Stimulated activated memory B cell treated with anti-CD40 and anti-IgM and Interleukin-4, amounts not matched to agents 10 μg/mL and 1 μg/mL and 100 μg/mL, for 72 hours (primary cell): ENCODE measurements at regions not wholly inside any gene's neighbourhood (a gene's known extent, or its start where the extent isn't known, plus 50 kb on each side); places are given as distances from the start of the nearest gene placed in this dataset.

Source experiments
- ATAC-seq: fragments of 150-1000 bp; cut with Tn5 transposase; 2 replicates; pipeline ENCODE4 v1.10.0; 2021
- H3K27ac Mint-ChIP-seq: one replicate; pipeline ENCODE4 v1.8.0; 2022; ENCODE audit warnings: mild to moderate bottlenecking, mixed read lengths
- H3K27me3 Mint-ChIP-seq: one replicate; pipeline ENCODE4 v1.8.0; 2022; ENCODE audit warnings: mixed read lengths
- H3K36me3 Mint-ChIP-seq: one replicate; pipeline ENCODE4 v1.8.0; 2022; ENCODE audit warnings: mixed read lengths
- H3K4me1 Mint-ChIP-seq: one replicate; pipeline ENCODE4 v1.8.0; 2022; ENCODE audit warnings: mixed read lengths
- H3K4me3 Mint-ChIP-seq: one replicate; pipeline ENCODE4 v1.8.0; 2022; ENCODE audit warnings: mild to moderate bottlenecking, moderate library complexity, mixed read lengths
- H3K9me3 Mint-ChIP-seq: one replicate; pipeline ENCODE4 v1.8.0; 2022; ENCODE audit warnings: mixed read lengths

DNA sequence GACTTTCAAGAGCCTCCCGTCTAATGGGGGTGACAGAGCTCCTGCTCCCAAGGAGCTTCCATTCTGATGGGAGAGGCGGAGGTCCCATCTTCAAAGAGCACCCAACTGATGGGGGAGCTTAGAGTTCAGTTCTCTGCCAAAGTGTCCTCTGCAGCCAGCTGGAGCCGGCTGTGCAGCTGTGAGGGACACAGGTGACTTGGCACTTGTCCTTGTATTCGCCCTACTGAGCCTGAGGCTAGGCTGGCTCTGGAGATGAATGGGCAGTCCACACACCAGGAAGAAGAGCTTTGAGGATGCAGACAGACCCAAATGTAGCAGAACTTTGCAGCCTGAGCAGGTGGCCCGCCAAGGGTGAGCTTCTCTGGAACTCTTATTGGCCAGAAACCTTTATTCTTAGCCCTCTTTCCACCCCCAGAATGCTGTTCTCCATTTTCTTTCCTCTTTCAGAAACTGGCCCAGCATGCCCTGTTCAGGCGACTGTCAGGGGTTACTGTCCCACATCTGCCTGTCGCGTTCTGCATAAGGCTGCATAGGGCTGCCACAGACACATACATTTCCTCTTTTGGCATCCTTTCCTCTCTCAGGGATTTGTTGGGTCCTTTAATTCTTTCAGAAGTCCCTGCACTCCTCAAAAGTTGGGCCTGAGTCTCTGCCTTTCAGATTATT is 108.7 kb upstream of the LRFN2 start:
- H3K4me1 Mint-ChIP-seq, result no peaks in the 10 kb centered on the region
- ATAC-seq, result no peak
- H3K27ac Mint-ChIP-seq, result no peak overlapping the region
- no peaks in the 10 kb centered on the region for H3K36me3 Mint-ChIP-seq
- H3K4me3 Mint-ChIP-seq, result no peak overlapping the region
- H3K27me3 Mint-ChIP-seq, result peaks cover 35% of the 10 kb centered on the region
- H3K9me3 Mint-ChIP-seq, result no peaks in the 10 kb centered on the region

- ATAC-seq, result no peak
- Mint-ChIP-seq H3K9me3 (no peaks in the 10 kb centered on the region), H3K27ac (no peak overlapping the region), H3K27me3 (peaks cover 33% of the 10 kb centered on the region), H3K4me1 (no peaks in the 10 kb centered on the region), H3K4me3 (no peak overlapping the region), H3K36me3 (no peaks in the 10 kb centered on the region)
Measured at GRCh38 chr6:40695114-40695513, 108.0 kb upstream of the LRFN2 start.

DNA sequence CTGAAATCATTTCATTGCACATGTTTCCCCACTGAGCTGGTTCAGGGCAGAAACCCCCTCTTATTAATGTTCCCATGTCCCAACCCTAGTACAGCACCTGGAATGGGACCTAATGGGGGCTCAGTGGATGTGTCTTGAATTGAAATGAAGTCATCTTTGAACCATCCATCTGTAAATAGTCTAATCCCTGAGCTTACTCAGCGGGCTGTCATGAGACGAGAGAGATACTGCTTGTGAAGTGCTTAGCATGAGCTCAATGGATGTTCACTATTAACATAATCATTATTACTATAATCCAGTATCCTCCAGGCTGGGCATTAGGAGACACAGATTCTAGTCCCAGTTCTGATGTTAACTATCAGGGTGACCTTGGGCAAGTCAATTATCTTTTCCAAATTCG is 106.6 kb upstream of the LRFN2 start:
- H3K4me3 Mint-ChIP-seq, result no peak overlapping the region
- peaks cover 42% of the 10 kb centered on the region for H3K27me3 Mint-ChIP-seq
- no peaks in the 10 kb centered on the region for H3K36me3 Mint-ChIP-seq
- H3K4me1 Mint-ChIP-seq, result no peaks in the 10 kb centered on the region
- H3K9me3 Mint-ChIP-seq, result no peaks in the 10 kb centered on the region
- no peak overlapping the region for H3K27ac Mint-ChIP-seq
- ATAC-seq, result no peak

GRCh38 chr6:40692337-40692736 is 105.2 kb upstream of the LRFN2 start:
- H3K27me3 Mint-ChIP-seq, result peaks cover 49% of the 10 kb centered on the region
- no peak for ATAC-seq
- H3K4me3 Mint-ChIP-seq, result no peak overlapping the region
- H3K9me3 Mint-ChIP-seq, result no peaks in the 10 kb centered on the region
- no peaks in the 10 kb centered on the region for H3K36me3 Mint-ChIP-seq
- no peak overlapping the region for H3K27ac Mint-ChIP-seq
- H3K4me1 Mint-ChIP-seq, result no peaks in the 10 kb centered on the region

GRCh38 chr6:40689185-40689584 is 102.0 kb upstream of the LRFN2 start:
- H3K27me3 Mint-ChIP-seq, result peaks cover 53% of the 10 kb centered on the region
- H3K4me3 Mint-ChIP-seq, result no peak overlapping the region
- H3K27ac Mint-ChIP-seq, result no peak overlapping the region
- no peak for ATAC-seq
- H3K4me1 Mint-ChIP-seq, result no peaks in the 10 kb centered on the region
- H3K36me3 Mint-ChIP-seq, result no peaks in the 10 kb centered on the region
- peaks cover 3% of the 10 kb centered on the region for H3K9me3 Mint-ChIP-seq

DNA sequence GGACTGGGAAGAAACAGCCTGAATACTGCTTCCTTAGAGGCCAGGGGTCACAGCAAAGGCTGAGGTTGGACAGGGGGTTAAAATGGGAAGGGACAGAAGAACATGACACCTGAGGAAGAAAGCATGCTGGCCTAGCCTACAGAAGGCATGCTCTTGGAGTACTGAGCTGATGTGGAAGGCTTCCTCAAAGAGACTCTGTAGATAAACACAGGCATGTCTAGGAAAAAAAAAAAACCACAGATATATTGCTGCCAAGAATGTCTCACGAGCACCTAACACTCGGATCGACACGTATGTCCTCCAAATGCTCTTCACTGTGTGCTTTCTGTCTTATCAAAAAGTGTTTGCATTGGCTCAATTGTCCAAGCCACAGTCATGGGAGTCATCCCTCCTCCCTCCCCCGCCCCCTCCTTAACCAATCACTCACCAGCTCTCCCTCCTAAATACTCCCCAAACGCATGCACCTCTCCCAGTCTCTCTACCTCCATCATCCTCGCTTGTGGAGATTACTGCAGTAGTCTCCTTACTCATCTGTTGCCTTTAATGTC is 101.1 kb upstream of the LRFN2 start:
- peaks cover 44% of the 10 kb centered on the region for H3K27me3 Mint-ChIP-seq
- H3K4me1 Mint-ChIP-seq, result no peaks in the 10 kb centered on the region
- H3K27ac Mint-ChIP-seq, result no peak overlapping the region
- no peak for ATAC-seq
- H3K4me3 Mint-ChIP-seq, result no peak overlapping the region
- peaks cover 3% of the 10 kb centered on the region for H3K9me3 Mint-ChIP-seq
- no peaks in the 10 kb centered on the region for H3K36me3 Mint-ChIP-seq

- Mint-ChIP-seq H3K4me3 (no peak overlapping the region), H3K4me1 (no peaks in the 10 kb centered on the region), H3K9me3 (peaks cover 5% of the 10 kb centered on the region), H3K27me3 (peaks cover 41% of the 10 kb centered on the region), H3K27ac (no peak overlapping the region), H3K36me3 (no peaks in the 10 kb centered on the region)
- ATAC-seq, result no peak
Measured at GRCh38 chr6:40685862-40686261, 98.7 kb upstream of the LRFN2 start.

GRCh38 chr6:40681622-40682021 is 94.5 kb upstream of the LRFN2 start:
- ATAC-seq, result no peak
- H3K36me3 Mint-ChIP-seq, result peaks cover 5% of the 10 kb centered on the region
- H3K9me3 Mint-ChIP-seq, result peaks cover 10% of the 10 kb centered on the region
- H3K27ac Mint-ChIP-seq, result no peak overlapping the region
- no peaks in the 10 kb centered on the region for H3K4me1 Mint-ChIP-seq
- no peak overlapping the region for H3K4me3 Mint-ChIP-seq
- peaks cover 38% of the 10 kb centered on the region for H3K27me3 Mint-ChIP-seq

GRCh38 chr6:40678941-40679340 is 91.8 kb upstream of the LRFN2 start:
- H3K36me3 Mint-ChIP-seq, result peaks cover 5% of the 10 kb centered on the region
- no peak overlapping the region for H3K27ac Mint-ChIP-seq
- H3K4me3 Mint-ChIP-seq, result no peak overlapping the region
- no peak for ATAC-seq
- no peaks in the 10 kb centered on the region for H3K4me1 Mint-ChIP-seq
- H3K27me3 Mint-ChIP-seq, result peaks cover 37% of the 10 kb centered on the region
- peaks cover 7% of the 10 kb centered on the region for H3K9me3 Mint-ChIP-seq

- no peak overlapping the region for H3K27ac Mint-ChIP-seq
- H3K36me3 Mint-ChIP-seq, result peaks cover 5% of the 10 kb centered on the region
- ATAC-seq, result no peak
- H3K4me1 Mint-ChIP-seq, result no peaks in the 10 kb centered on the region
- no peak overlapping the region for H3K4me3 Mint-ChIP-seq
- peaks cover 28% of the 10 kb centered on the region for H3K27me3 Mint-ChIP-seq
- H3K9me3 Mint-ChIP-seq, result peaks cover 4% of the 10 kb centered on the region
Measured at GRCh38 chr6:40674170-40674569, 87.0 kb upstream of the LRFN2 start.

DNA sequence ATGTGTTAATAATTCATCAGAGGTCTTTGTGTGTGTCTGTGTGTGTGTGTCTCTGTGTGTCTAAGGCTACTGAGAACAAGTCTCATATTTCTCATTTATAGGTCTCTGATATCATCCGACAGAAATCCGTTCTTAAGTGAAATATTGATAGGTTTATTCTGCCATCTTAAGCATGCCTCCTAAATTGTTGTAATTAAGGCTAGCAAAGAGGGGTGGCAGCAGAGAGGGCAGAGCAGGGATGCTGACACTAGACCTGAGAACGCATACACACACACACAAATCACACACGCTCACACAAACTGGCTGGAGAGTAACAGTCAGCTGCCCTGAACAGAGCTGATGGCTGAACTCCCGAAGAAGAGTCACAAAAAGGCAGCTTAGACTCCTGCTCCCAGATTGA is 84.9 kb upstream of the LRFN2 start:
- Mint-ChIP-seq H3K4me1 (no peaks in the 10 kb centered on the region), H3K4me3 (no peak overlapping the region), H3K27me3 (peaks cover 13% of the 10 kb centered on the region), H3K9me3 (peaks cover 3% of the 10 kb centered on the region), H3K36me3 (no peaks in the 10 kb centered on the region), H3K27ac (no peak overlapping the region)
- no peak for ATAC-seq

DNA sequence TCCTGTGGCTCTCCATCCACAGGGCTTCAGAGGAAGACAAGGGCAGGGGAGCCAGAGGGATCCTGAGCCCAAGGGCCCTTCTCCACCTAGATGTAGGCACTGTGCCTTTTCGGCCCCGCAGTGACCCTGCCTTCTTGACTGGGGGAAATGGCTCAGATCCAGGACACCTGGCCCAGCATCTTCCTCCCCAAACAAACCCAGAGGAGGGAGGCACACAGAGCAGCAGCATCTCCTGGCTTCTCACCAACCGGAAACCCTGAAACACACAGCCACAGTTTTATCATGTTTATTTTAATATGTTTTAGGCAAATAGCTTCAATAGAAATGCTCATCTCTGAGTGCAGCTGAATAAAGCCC is 84.5 kb upstream of the LRFN2 start:
- Mint-ChIP-seq H3K27ac (no peak overlapping the region), H3K27me3 (peaks cover 13% of the 10 kb centered on the region), H3K9me3 (peaks cover 3% of the 10 kb centered on the region), H3K4me3 (no peak overlapping the region), H3K36me3 (no peaks in the 10 kb centered on the region), H3K4me1 (no peaks in the 10 kb centered on the region)
- ATAC-seq, result no peak

DNA sequence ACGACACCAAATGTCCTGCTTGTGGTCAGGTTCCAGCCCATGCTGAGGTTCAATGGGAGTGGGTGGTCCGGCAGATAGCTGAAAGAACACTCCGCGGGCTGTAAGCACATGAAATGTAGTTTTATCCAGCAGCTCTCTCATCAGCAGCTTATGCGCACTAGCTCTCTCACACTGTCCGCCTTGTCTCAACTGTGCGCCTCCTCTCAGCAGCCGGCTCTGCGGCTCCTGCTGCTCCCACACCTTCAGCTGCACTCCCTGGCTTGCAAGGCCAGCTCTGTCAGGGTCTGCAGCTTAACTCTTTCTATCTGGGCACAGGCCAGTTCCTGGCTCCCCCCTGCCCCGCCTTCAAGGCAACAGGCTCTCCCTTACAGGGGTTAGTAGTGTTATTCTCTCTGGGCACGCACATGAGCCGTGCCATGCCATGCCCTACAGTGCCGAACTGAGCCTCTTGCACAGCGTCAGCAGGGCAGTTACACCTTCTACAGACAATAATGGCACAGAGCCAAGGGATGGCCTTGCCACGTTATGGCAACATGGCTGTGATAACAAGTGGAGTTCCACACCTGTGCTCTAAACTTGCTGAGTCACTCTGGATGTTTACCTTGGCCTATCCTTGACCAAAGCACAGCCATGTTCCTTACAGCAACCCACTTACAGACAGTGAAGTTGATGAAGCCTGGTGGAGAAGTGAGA is 84.0 kb upstream of the LRFN2 start:
- no peaks in the 10 kb centered on the region for H3K36me3 Mint-ChIP-seq
- H3K9me3 Mint-ChIP-seq, result peaks cover 3% of the 10 kb centered on the region
- no peak overlapping the region for H3K4me3 Mint-ChIP-seq
- no peak for ATAC-seq
- H3K27me3 Mint-ChIP-seq, result peaks cover 13% of the 10 kb centered on the region
- no peaks in the 10 kb centered on the region for H3K4me1 Mint-ChIP-seq
- H3K27ac Mint-ChIP-seq, result no peak overlapping the region

GRCh38 chr6:40669343-40669742 is 82.2 kb upstream of the LRFN2 start:
- Mint-ChIP-seq H3K4me3 (no peak overlapping the region), H3K27me3 (peaks cover 13% of the 10 kb centered on the region), H3K27ac (no peak overlapping the region), H3K36me3 (no peaks in the 10 kb centered on the region), H3K9me3 (peaks cover 13% of the 10 kb centered on the region), H3K4me1 (no peaks in the 10 kb centered on the region)
- ATAC-seq, result no peak

DNA sequence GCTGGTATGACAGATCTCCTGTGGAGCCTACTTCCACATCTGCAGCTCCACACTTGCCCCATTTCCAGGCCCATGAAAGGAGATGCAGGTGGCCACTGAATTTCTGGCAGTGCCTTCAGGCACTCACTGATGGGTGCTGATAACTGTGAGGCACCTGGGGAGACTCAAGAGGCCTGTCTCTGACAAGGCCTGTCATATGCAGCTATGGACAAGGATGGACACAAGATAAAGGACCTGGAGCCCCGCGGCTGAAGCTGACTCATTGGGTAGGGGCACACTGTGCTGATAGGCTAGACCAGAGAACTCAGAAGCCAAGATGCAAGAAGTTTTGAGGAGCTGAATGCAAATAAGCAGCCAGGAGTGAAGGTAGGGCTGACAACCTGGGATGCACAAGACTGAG is 81.0 kb upstream of the LRFN2 start:
- H3K36me3 Mint-ChIP-seq, result no peaks in the 10 kb centered on the region
- peaks cover 22% of the 10 kb centered on the region for H3K9me3 Mint-ChIP-seq
- no peak for ATAC-seq
- no peaks in the 10 kb centered on the region for H3K4me1 Mint-ChIP-seq
- H3K27me3 Mint-ChIP-seq, result peaks cover 13% of the 10 kb centered on the region
- H3K4me3 Mint-ChIP-seq, result no peak overlapping the region
- no peak overlapping the region for H3K27ac Mint-ChIP-seq

- H3K4me3 Mint-ChIP-seq, result no peak overlapping the region
- ATAC-seq, result no peak
- no peaks in the 10 kb centered on the region for H3K4me1 Mint-ChIP-seq
- H3K27ac Mint-ChIP-seq, result no peak overlapping the region
- peaks cover 22% of the 10 kb centered on the region for H3K9me3 Mint-ChIP-seq
- no peaks in the 10 kb centered on the region for H3K36me3 Mint-ChIP-seq
- H3K27me3 Mint-ChIP-seq, result peaks cover 13% of the 10 kb centered on the region
Measured at GRCh38 chr6:40666530-40666929, 79.4 kb upstream of the LRFN2 start.
